K562 (cell line): ENCODE measurements at regions not wholly inside any gene's neighbourhood (a gene's known extent, or its start where the extent isn't known, plus 50 kb on each side); places are given as distances from the start of the nearest gene placed in this dataset.

Experiments used
- ATAC-seq: fragments of 200-7000 bp; cut with Tn5 transposase; 3 replicates; pipeline ENCODE4 v1.9.1; 2020; ENCODE audit warnings: moderate library complexity
- BruUV-seq: library from RNA; stranded (reverse); fragments of 400-500 nt; replicated peaks from 2 replicates; lab custom pipeline; 2021; lab: Mats Ljungman, UMichigan
- CTCF ChIA-PET: fragments of 300-600 bp; formaldehyde crosslinking; extraction: SDS; loops from one replicate; lab custom pipeline; 2021; ENCODE audit warnings: low intra/inter-chr PET ratio; lab: Yijun Ruan, JAX
- POLR2A ChIA-PET: fragments of 300-600, 350-650 bp; sonication (Branson Sonifier 250); formaldehyde crosslinking; extraction: SDS; loops from one replicate; lab custom pipeline; 2021; ENCODE audit warnings: antibody characterized with exemption, inconsistent platforms; lab: Yijun Ruan, JAX
- DNase-seq, 4 experiments: peaks; one replicate each; pipeline versions ENCODE4 v3.0.0 to v3.0.0-alpha.2; 2011 to 2018; ENCODE audit warnings: low spot score in 3 of 4, mixed read lengths in 3 of 4; ENCODE audit errors: extremely low read depth in 1 of 4
- FAIRE-seq: peaks from 2 replicates; lab custom pipeline; 2011; peaks lifted over from hg19 to GRCh38; lab: Jason Lieb, UNC
- H2AFZ ChIP-seq: 2 replicates; pipeline ENCODE4 v1.6.0; 2011; ENCODE audit warnings: low read depth, low read length, control low read depth, inconsistent platforms
- H3K27ac ChIP-seq: fragments of 200-600 bp; 3 replicates; pipeline ENCODE4 v1.8.0; 2011; ENCODE audit warnings: low read depth, mild to moderate bottlenecking, control low read depth, inconsistent platforms, low read length, moderate library complexity, mixed read lengths; ENCODE audit errors: extremely low read depth
- H3K27me3 ChIP-seq, 2 experiments: fragments of 300-600 bp in 1 of 2; 2 replicates in 1 of 2; 3 replicates in 1 of 2; pipeline versions ENCODE4 v1.6.0 to v1.8.0; 2011; ENCODE audit warnings: inconsistent platforms in 2 of 2, low read length in 2 of 2, mild to moderate bottlenecking in 1 of 2, mixed read lengths in 1 of 2, moderate library complexity in 1 of 2; ENCODE audit not compliant: control insufficient read depth in 2 of 2, insufficient read depth in 2 of 2
- H3K36me3 ChIP-seq: fragments of 300-600 bp; 3 replicates; pipeline ENCODE4 v1.8.0; 2011; ENCODE audit warnings: mild to moderate bottlenecking, low read length, inconsistent platforms; ENCODE audit not compliant: control insufficient read depth, insufficient read depth
- H3K4me1 ChIP-seq, 2 experiments: fragments of 200-600 bp in 1 of 2; replicated peaks in 1 of 2; 2 replicates in 1 of 2; 3 replicates in 1 of 2; pipeline versions ENCODE4 v1.5.1 to v1.8.0; 2011; ENCODE audit warnings: inconsistent platforms in 2 of 2, low read length in 2 of 2, mild to moderate bottlenecking in 1 of 2, mixed read lengths in 1 of 2, moderate library complexity in 1 of 2; ENCODE audit not compliant: control insufficient read depth in 2 of 2, insufficient read depth in 2 of 2
- H3K4me2 ChIP-seq: 2 replicates; pipeline ENCODE4 v1.6.1; 2011; ENCODE audit warnings: low read length, control low read depth, inconsistent platforms, mixed read lengths; ENCODE audit not compliant: insufficient read depth
- H3K4me3 ChIP-seq: fragments of 200-600 bp; sonication (generic), shearing (Covaris generic); 2 replicates; pipeline ENCODE4 v1.5.1; 2016; ENCODE audit warnings: control low read depth, inconsistent platforms
- H3K79me2 ChIP-seq: fragments of 200-600 bp; 3 replicates; pipeline ENCODE4 v1.8.0; 2011; ENCODE audit warnings: low read length, inconsistent platforms; ENCODE audit not compliant: control insufficient read depth, insufficient read depth
- H3K9ac ChIP-seq, 2 experiments: 2 replicates each; pipeline versions ENCODE4 v1.6.0 to v1.6.1; 2011; ENCODE audit warnings: low read depth in 2 of 2, low read length in 2 of 2, control low read depth in 1 of 2, inconsistent platforms in 1 of 2, mild to moderate bottlenecking in 1 of 2, mixed read lengths in 1 of 2; ENCODE audit not compliant: insufficient read depth in 1 of 2
- H3K9me1 ChIP-seq: one replicate; pipeline ENCODE4 v1.6.0; 2011; ENCODE audit warnings: inconsistent platforms, mild to moderate bottlenecking, low read length, moderate library complexity; ENCODE audit not compliant: control insufficient read depth, insufficient read depth
- H3K9me3 ChIP-seq: replicated peaks from 2 replicates; pipeline ENCODE4 v1.5.1; 2011; ENCODE audit warnings: low read depth, low read length, inconsistent platforms; ENCODE audit not compliant: control insufficient read depth, insufficient read depth
- H4K20me1 ChIP-seq: replicated peaks from 2 replicates; pipeline ENCODE4 v1.6.1; 2011; ENCODE audit warnings: low read length, inconsistent platforms, mixed read lengths; ENCODE audit not compliant: control insufficient read depth, insufficient read depth
- ADNP ChIP-seq: fragments of 200-800 bp; sonication (Bioruptor generic); IDR thresholded peaks from 2 replicates; pipeline ENCODE4 v1.6.1; 2016; ENCODE audit warnings: missing genetic modification characterization, missing compliant biosample characterization
- BCOR ChIP-seq: fragments of 450-650 bp; IDR thresholded peaks from 2 replicates; pipeline ENCODE4 v1.6.1; 2016
- HNRNPUL1 ChIP-seq: fragments of 200-400 bp; formaldehyde crosslinking; IDR thresholded peaks from 2 replicates; pipeline ENCODE4 v1.6.1; 2017; ENCODE audit warnings: low read length
- NR4A1 ChIP-seq, 2 experiments: fragments of 250-450 bp in 1 of 2; fragments of 450-650 bp in 1 of 2; sonication (Bioruptor Pico) in 1 of 2; IDR thresholded peaks; 2 replicates each; pipeline versions ENCODE4 v1.4.0 to v1.6.1; 2016 to 2020; ENCODE audit warnings: mild to moderate bottlenecking in 2 of 2, missing compliant biosample characterization in 1 of 2, missing genetic modification characterization in 1 of 2, moderate library complexity in 1 of 2
- RBM25 ChIP-seq: fragments of 200-400 bp; formaldehyde crosslinking; IDR thresholded peaks from 2 replicates; pipeline ENCODE4 v1.6.1; 2018; ENCODE audit warnings: low read length, low read depth, moderate library complexity; ENCODE audit not compliant: severe bottlenecking
- ZFP36 ChIP-seq: fragments of 150-350 bp; IDR thresholded peaks from 2 replicates; pipeline ENCODE4 v1.6.1; 2018; ENCODE audit warnings: low read length, low read depth; ENCODE audit not compliant: partially characterized antibody
- ZNF121 ChIP-seq: sonication (generic); formaldehyde crosslinking; conservative IDR thresholded peaks from 2 replicates; pipeline ENCODE4 v1.8.0; 2022; ENCODE audit warnings: missing genetic modification reagents
- WGBS: fragments of 100-300 bp; shearing (Covaris generic); methylation state at CpG from one replicate; pipeline ENCODE4 v1.1.6; 2016; ENCODE audit warnings: low coverage, mixed read lengths; ENCODE audit not compliant: insufficient coverage; ENCODE audit errors: missing lambda C conversion rate; 5-methylcytosine and 5-hydroxymethylcytosine counted together
- in situ Hi-C: fragments of 300-500 bp; cut with MboI; formaldehyde crosslinking; loops from 4 replicates; pipeline ENCODE4 v1.15.0; 2018; ENCODE audit warnings: inconsistent platforms, mixed read lengths
- intact Hi-C: fragments of 100-400 bp; cut with micrococcal nuclease; formaldehyde crosslinking; loops from 2 replicates; pipeline ENCODE4 v1.14.2; 2022

- BruUV-seq = no TSS peak
- no peaks in the 10 kb centered on the region for H3K9me3 ChIP-seq
- DNase-seq = no peak
- ChIA-PET POLR2A (interaction anchor here (0.5 to 1.8 kb wide), 5 partner anchors 10 to 165 kb away, joined by 3 to 6 read pairs (median 3); no protein-coding TSS in a partner anchor), CTCF (no interaction called here)
- intact Hi-C loops = no loop called here
- no peak for ATAC-seq
- in situ Hi-C loops = no loop called here
- H3K9me1 ChIP-seq = no peaks in the 10 kb centered on the region
- 20% methylated on average over 8 of the region's 8 CpGs for WGBS
- no peak overlapping the region for H3K4me2 ChIP-seq
- H4K20me1 ChIP-seq = 0 out of 2 replicates have a peak, but pooled peaks cover 3% of the 10 kb centered on the region
- FAIRE-seq = no peak
- no peak overlapping the region for H3K27ac ChIP-seq
- no peaks in the 10 kb centered on the region for H3K79me2 ChIP-seq
- H3K9ac ChIP-seq = no peak overlapping the region
- no peaks in the 10 kb centered on the region for H3K36me3 ChIP-seq
- H3K27me3 ChIP-seq = peaks cover 17 to 31% of the 10 kb centered on the region in 2 experiments; a peak in 4 of 5 replicates
- no peak overlapping the region for H2AFZ ChIP-seq
- TF ChIP-seq NR4A1 (CRISPR knock-in tag; IDR thresholded peaks at IDR 0.05) = no peak
- no peak for TF ChIP-seq NR4A1 (tag; IDR thresholded peaks at IDR 0.05)
- 0 out of 2 replicates have a peak, but pooled peaks have one; percentile 21 for TF ChIP-seq ADNP
- 0 out of 2 replicates have a peak, but pooled peaks have one; percentile 51 for TF ChIP-seq BCOR
- no peak for TF ChIP-seq HNRNPUL1
- TF ChIP-seq RBM25 = peak; percentile 88
- TF ChIP-seq ZNF121 (CRISPR knock-in tag) = peak; percentile 72; the same call in 1 of the 2 replicates
- peak; percentile 63 for TF ChIP-seq ZFP36
- no peak overlapping the region for H3K4me3 ChIP-seq
- peaks cover 0 to 6% of the 10 kb centered on the region in 2 experiments; a peak in 2 of 5 replicates for H3K4me1 ChIP-seq
These were observed 246.1 kb downstream of the RBM19 start for GRCh38 chr12:113719911-113720591.
